ENCODE measurements at regions not wholly inside any gene's neighbourhood (a gene's known extent, or its start where the extent isn't known, plus 50 kb on each side); places are given as distances from the start of the nearest gene placed in this dataset.

- no TSS peak for BruUV-seq (replicated peaks)
- intact Hi-C loops (cut with micrococcal nuclease; ENCODE audit: unreplicated experiment), result no loop called here
- H3K4me1 ChIP-seq (ENCODE audit: insufficient read depth, low read length, poor library complexity, severe bottlenecking), result no peaks in the 10 kb centered on the region
- ChIA-PET POLR2A (ENCODE audit: low non-redundant PET) (no interaction called here), CTCF (no interaction called here)
- H3K27me3 ChIP-seq (replicated peaks; ENCODE audit: insufficient read depth, low read depth, low read length, poor library complexity), result no peaks in the 10 kb centered on the region
- no peaks in the 10 kb centered on the region for H3K36me3 ChIP-seq (ENCODE audit: insufficient read depth, low read length, poor library complexity, severe bottlenecking)
- no peak overlapping the region for H3K4me3 ChIP-seq (ENCODE audit: low read depth, low read length, poor library complexity, severe bottlenecking)
- no peak overlapping the region for H3K27ac ChIP-seq (ENCODE audit: low read depth, low read length, poor library complexity, severe bottlenecking)
- TF ChIP-seq EZH2 (IDR thresholded peaks at IDR 0.05; ENCODE audit: borderline replicate concordance, low read depth, low read length, poor library complexity, severe bottlenecking), result no peak
- TF ChIP-seq, protein P1, sequence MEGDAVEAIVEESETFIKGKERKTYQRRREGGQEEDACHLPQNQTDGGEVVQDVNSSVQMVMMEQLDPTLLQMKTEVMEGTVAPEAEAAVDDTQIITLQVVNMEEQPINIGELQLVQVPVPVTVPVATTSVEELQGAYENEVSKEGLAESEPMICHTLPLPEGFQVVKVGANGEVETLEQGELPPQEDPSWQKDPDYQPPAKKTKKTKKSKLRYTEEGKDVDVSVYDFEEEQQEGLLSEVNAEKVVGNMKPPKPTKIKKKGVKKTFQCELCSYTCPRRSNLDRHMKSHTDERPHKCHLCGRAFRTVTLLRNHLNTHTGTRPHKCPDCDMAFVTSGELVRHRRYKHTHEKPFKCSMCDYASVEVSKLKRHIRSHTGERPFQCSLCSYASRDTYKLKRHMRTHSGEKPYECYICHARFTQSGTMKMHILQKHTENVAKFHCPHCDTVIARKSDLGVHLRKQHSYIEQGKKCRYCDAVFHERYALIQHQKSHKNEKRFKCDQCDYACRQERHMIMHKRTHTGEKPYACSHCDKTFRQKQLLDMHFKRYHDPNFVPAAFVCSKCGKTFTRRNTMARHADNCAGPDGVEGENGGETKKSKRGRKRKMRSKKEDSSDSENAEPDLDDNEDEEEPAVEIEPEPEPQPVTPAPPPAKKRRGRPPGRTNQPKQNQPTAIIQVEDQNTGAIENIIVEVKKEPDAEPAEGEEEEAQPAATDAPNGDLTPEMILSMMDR (conservative IDR thresholded peaks at IDR 0.05; ENCODE audit: low read depth, low read length), result no peak
- peaks cover 22% of the 10 kb centered on the region for H3K9me3 ChIP-seq (ENCODE audit: low read depth, low read length, poor library complexity, severe bottlenecking)
- no peak for DNase-seq (ENCODE audit: low spot score)
Measured at GRCh38 chr16:35748621-35749252, 2289.3 kb downstream of the TP53TG3F start.

- CTCF ChIA-PET, result no interaction called here
- no peak overlapping the region for H3K4me3 ChIP-seq (ENCODE audit: low read depth, low read length, poor library complexity, severe bottlenecking)
- peaks cover 29% of the 10 kb centered on the region for H3K9me3 ChIP-seq (ENCODE audit: low read depth, low read length, poor library complexity, severe bottlenecking)
- no peaks in the 10 kb centered on the region for H3K4me1 ChIP-seq (ENCODE audit: insufficient read depth, low read length, poor library complexity, severe bottlenecking)
- BruUV-seq (replicated peaks), result no TSS peak
- no peak overlapping the region for H3K27ac ChIP-seq (ENCODE audit: low read depth, low read length, poor library complexity, severe bottlenecking)
- TF ChIP-seq EZH2 (IDR thresholded peaks at IDR 0.05; ENCODE audit: borderline replicate concordance, low read depth, low read length, poor library complexity, severe bottlenecking), result no peak
- TF ChIP-seq, protein P1 (conservative IDR thresholded peaks at IDR 0.05; ENCODE audit: low read depth, low read length), result no peak
- H3K27me3 ChIP-seq (replicated peaks; ENCODE audit: insufficient read depth, low read depth, low read length, poor library complexity), result no peaks in the 10 kb centered on the region
- no peak for DNase-seq (ENCODE audit: low spot score)
- no peaks in the 10 kb centered on the region for H3K36me3 ChIP-seq (ENCODE audit: insufficient read depth, low read length, poor library complexity, severe bottlenecking)
- intact Hi-C loops (cut with micrococcal nuclease; ENCODE audit: unreplicated experiment), result no loop called here
- POLR2A ChIA-PET (ENCODE audit: low non-redundant PET), result no interaction called here
Measured at GRCh38 chr16:35749253-35750141, 2290.1 kb downstream of the TP53TG3F start.

DNA sequence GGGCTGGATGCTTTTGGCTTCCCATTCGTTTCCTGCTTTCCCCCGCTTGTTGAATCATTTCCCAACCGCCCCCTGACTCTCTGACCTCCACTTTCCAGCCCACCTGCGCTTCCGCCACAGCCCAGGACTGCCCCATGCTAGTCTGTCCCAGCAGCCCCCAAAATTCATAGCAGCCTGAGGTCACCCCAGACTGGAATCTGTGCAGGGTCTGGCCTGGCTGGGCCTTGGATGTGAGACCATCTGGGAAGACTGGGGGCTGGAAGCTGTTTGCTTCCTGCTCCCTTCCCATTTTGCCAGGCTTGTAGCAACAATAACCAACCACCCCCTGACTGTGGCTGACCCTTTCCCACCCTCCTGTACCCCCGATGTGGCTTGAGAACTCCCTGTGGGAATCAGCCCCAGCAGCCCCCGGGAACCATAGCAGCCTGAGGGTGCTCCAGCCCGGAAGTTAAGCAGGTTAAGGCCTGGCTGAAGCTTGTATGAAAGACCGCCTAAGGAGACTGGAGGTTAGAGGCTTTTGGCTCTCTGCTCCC, 2290.8 kb downstream of the TP53TG3F start:
- H3K4me3 ChIP-seq (ENCODE audit: low read depth, low read length, poor library complexity, severe bottlenecking), result no peak overlapping the region
- intact Hi-C loops (cut with micrococcal nuclease; ENCODE audit: unreplicated experiment), result no loop called here
- ChIA-PET CTCF (no interaction called here), POLR2A (ENCODE audit: low non-redundant PET) (no interaction called here)
- H3K27ac ChIP-seq (ENCODE audit: low read depth, low read length, poor library complexity, severe bottlenecking), result no peak overlapping the region
- H3K27me3 ChIP-seq (replicated peaks; ENCODE audit: insufficient read depth, low read depth, low read length, poor library complexity), result no peaks in the 10 kb centered on the region
- H3K4me1 ChIP-seq (ENCODE audit: insufficient read depth, low read length, poor library complexity, severe bottlenecking), result no peaks in the 10 kb centered on the region
- BruUV-seq (replicated peaks), result no TSS peak
- no peak for TF ChIP-seq EZH2 (IDR thresholded peaks at IDR 0.05; ENCODE audit: borderline replicate concordance, low read depth, low read length, poor library complexity, severe bottlenecking)
- TF ChIP-seq, protein P1 (conservative IDR thresholded peaks at IDR 0.05; ENCODE audit: low read depth, low read length), result no peak
- no peaks in the 10 kb centered on the region for H3K36me3 ChIP-seq (ENCODE audit: insufficient read depth, low read length, poor library complexity, severe bottlenecking)
- peaks cover 33% of the 10 kb centered on the region for H3K9me3 ChIP-seq (ENCODE audit: low read depth, low read length, poor library complexity, severe bottlenecking)
- no peak for DNase-seq (ENCODE audit: low spot score)
